Activated CD4-positive, alpha-beta T cell treated with anti-CD3 and anti-CD28 coated beads, Interleukin-10, Interleukin-2, amounts not matched to agents 100 ng/mL and 50 ng/mL, durations not matched to agents 16 hours and 8 hours (primary cell): ENCODE measurements at regions not wholly inside any gene's neighbourhood (a gene's known extent, or its start where the extent isn't known, plus 50 kb on each side); places are given as distances from the start of the nearest gene placed in this dataset.

Experiments
- DNase-seq: peaks from one replicate; pipeline ENCODE4 v3.0.0-alpha.2; 2020

DNA sequence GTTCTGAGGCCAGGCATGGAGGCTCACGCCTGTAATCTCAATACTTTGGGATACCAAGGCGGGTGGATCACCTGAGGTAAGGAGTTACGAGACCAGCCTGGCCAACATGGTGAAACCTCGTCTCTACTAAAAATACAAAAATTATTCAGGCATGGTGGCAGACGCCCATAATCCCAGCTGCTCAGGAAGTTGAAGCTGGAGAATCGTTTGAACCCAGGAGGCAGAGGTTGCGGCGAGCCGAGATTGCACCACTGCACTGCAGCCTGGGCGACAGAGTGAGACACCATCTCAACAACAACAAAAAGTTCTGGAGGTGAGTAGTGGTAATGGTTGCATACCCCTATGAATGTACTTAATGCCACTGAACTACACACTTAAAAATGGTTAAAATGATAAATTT, 60.3 kb upstream of the SP4 start:
- DNase-seq = no peak

DNA sequence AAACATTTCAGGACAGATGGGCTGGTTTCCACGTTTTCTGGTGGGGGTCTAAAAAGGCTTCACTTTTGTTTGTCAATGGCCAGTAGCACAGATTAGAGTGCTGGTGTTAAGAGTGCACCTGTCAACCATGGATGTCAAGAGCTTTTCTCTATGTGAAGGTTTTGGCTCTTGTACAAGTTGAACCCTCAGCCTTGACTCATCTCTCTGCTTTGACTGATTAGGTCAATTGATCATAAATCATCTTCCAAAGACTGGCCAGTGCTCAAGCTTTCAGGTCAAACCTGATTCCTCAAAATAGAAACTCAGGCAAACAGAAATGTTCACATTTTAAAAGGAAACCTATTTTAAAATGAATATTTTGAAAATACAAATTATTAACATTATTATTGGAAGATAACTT, 59.6 kb upstream of the SP4 start:
- no peak for DNase-seq

DNA sequence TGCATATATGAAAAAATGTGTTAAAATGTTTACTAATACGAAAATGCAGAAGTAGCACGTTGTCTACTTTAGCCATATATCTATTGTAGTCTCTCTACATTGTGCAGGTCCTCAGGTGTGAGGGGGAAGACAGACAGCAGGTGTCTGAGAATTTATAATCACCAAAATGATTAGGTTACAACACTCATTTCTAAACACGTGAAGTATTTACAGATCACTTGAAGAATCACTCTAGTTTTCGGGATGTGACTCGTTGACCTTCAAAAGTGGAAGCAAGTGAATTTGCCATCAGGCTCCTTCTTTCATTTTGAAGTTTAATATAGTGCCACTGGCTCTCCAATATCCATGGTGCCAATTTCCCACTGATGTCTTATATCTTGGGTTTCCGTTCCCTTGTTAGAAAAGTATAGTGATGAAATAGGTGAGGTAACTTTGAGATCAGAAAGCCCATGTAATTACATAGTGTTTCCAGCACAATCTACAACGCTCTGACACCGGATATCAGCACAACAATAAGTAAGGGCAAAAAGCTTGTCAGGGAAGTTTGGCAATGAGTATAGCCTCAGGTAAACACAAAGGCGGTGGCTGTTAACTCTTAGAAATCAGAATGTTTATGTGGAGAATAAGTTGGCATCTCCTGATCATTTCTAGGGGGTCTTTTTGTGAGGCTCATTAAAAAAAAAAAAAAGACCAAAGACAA, 57.5 kb upstream of the SP4 start:
- DNase-seq = no peak

DNA sequence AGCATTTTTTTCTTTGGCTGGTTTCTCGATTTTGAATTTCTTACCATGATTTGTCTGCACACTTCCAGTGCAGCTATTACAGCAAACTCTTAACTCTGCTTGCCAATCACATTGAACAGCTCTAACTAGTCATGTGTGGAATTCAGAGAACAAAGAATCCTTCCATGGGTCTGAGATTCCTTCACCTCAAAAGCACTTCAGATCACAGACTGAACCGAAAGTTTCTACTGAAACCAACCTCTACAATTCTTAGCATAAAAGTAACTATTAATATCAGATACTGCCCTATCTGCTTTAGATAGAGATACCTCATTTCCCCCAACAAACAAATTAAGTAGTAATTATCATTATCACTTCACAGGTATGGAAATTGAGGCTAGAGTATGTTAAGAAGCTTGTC, 56.5 kb upstream of the SP4 start:
- DNase-seq = no peak

DNA sequence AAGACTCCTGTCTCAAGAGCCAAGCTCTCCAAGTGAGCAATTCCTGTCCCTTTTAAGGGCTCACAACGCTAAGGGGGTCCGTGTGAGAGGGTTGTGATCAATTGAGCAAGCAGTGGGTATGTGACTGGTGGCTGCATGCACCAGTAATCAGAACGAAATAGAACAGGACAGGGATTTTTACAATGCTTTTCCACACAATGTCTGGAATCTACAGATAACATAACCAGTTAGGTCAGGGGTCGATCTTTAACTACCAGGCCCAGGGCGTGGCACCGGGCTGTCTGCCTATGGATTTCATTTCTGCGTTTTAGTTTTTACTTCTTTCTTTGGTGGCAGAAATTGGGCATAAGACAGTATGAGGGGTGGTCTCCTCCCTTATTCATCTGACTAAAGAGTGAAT, 54.9 kb upstream of the SP4 start:
- no peak for DNase-seq

DNA sequence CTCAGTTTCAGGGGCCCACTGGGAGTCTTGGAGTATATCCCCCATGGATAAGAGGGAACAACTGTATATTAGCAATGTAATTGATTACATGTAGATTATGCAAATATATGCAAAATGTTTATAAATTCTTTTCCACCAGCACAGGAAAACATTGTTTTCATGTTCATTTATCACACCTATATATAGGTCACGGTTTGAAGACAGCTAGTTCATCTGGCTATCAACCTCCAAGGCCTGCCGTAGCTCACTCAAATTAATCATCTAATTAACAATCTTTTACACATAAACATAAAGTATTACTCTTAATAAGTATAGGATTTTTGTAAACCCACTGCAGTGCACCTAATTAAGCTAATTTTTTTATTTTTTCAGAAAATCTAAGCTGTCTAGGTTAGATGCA, 53.7 kb upstream of the SP4 start:
- no peak for DNase-seq

DNA sequence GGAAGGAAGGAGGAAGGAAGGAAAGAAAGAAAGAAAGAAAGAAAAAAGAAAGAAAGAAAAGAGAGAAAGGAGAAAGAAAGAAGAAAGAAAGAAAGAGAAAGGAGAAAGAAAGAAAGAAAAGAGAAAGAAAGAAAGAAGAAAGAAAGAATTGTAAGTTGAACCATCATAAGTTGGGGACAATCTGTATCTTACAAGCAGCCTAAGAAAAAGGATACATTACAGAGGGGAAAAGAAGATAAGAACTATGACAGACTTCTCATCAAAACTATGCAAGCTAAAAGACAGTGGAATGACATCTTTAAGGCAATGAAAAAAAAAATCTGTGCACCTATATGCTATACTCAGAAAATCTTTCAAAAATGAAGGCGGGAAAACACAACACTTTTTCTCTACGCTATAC, 50.3 kb upstream of the SP4 start:
- no peak for DNase-seq
